ENCODE measurements at regions not wholly inside any gene's neighbourhood (a gene's known extent, or its start where the extent isn't known, plus 50 kb on each side); places are given as distances from the start of the nearest gene placed in this dataset.

GRCh38 chr5:119852140-119852539, 222.8 kb downstream of the FAM170A start:
- H3K9me3 Mint-ChIP-seq: peaks cover 4% of the 10 kb centered on the region

GRCh38 chr5:119860463-119860862, 231.1 kb downstream of the FAM170A start:
- no peak for TF ChIP-seq CTCF (conservative IDR thresholded peaks at IDR 0.05)
- Mint-ChIP-seq H3K27ac (ENCODE audit: unreplicated experiment) (no peak overlapping the region), H3K9me3 (peaks cover 3% of the 10 kb centered on the region)

More at GRCh38 chr5:119852140-119852539, 222.8 kb downstream of the FAM170A start:
- no peak for DNase-seq (ENCODE audit: low read depth, low spot score)
- no peaks in the 10 kb centered on the region for H3K4me1 Mint-ChIP-seq
- no peak for TF ChIP-seq CTCF (conservative IDR thresholded peaks at IDR 0.05)
- no peaks in the 10 kb centered on the region for H3K36me3 Mint-ChIP-seq (ENCODE audit: low read depth)
- H3K27ac Mint-ChIP-seq (ENCODE audit: unreplicated experiment): no peak overlapping the region
- H3K27me3 Mint-ChIP-seq (ENCODE audit: low read depth): no peaks in the 10 kb centered on the region
- H3K4me3 Mint-ChIP-seq: no peak overlapping the region

GRCh38 chr5:119862619-119863018, 233.3 kb downstream of the FAM170A start:
- no peaks in the 10 kb centered on the region for H3K9me3 Mint-ChIP-seq
- H3K27ac Mint-ChIP-seq (ENCODE audit: unreplicated experiment): no peak overlapping the region
- no peaks in the 10 kb centered on the region for H3K36me3 Mint-ChIP-seq (ENCODE audit: low read depth)
- no peak overlapping the region for H3K4me3 Mint-ChIP-seq
- no peaks in the 10 kb centered on the region for H3K4me1 Mint-ChIP-seq
- no peaks in the 10 kb centered on the region for H3K27me3 Mint-ChIP-seq (ENCODE audit: low read depth)
- no peak for DNase-seq (ENCODE audit: low read depth, low spot score)
- TF ChIP-seq CTCF (conservative IDR thresholded peaks at IDR 0.05): no peak

More at GRCh38 chr5:119860463-119860862, 231.1 kb downstream of the FAM170A start:
- no peak for DNase-seq (ENCODE audit: low read depth, low spot score)
- H3K36me3 Mint-ChIP-seq (ENCODE audit: low read depth): no peaks in the 10 kb centered on the region
- no peaks in the 10 kb centered on the region for H3K27me3 Mint-ChIP-seq (ENCODE audit: low read depth)
- H3K4me3 Mint-ChIP-seq: no peak overlapping the region
- H3K4me1 Mint-ChIP-seq: no peaks in the 10 kb centered on the region

GRCh38 chr5:119864286-119864685, 234.9 kb downstream of the FAM170A start:
- no peaks in the 10 kb centered on the region for H3K4me1 Mint-ChIP-seq
- no peak overlapping the region for H3K4me3 Mint-ChIP-seq
- TF ChIP-seq CTCF (conservative IDR thresholded peaks at IDR 0.05): no peak
- no peak for DNase-seq (ENCODE audit: low read depth, low spot score)
- no peaks in the 10 kb centered on the region for H3K27me3 Mint-ChIP-seq (ENCODE audit: low read depth)
- H3K36me3 Mint-ChIP-seq (ENCODE audit: low read depth): no peaks in the 10 kb centered on the region
- no peak overlapping the region for H3K27ac Mint-ChIP-seq (ENCODE audit: unreplicated experiment)
- no peaks in the 10 kb centered on the region for H3K9me3 Mint-ChIP-seq

- TF ChIP-seq CTCF (conservative IDR thresholded peaks at IDR 0.05): no peak
- Mint-ChIP-seq H3K27ac (ENCODE audit: unreplicated experiment) (no peak overlapping the region), H3K9me3 (no peaks in the 10 kb centered on the region), H3K27me3 (ENCODE audit: low read depth) (no peaks in the 10 kb centered on the region), H3K36me3 (ENCODE audit: low read depth) (no peaks in the 10 kb centered on the region), H3K4me1 (no peaks in the 10 kb centered on the region), H3K4me3 (no peak overlapping the region)
- no peak for DNase-seq (ENCODE audit: low read depth, low spot score)
Measured at GRCh38 chr5:119873611-119874010, 244.3 kb downstream of the FAM170A start.

GRCh38 chr5:119876522-119876921, 247.2 kb downstream of the FAM170A start:
- Mint-ChIP-seq H3K9me3 (no peaks in the 10 kb centered on the region), H3K27ac (ENCODE audit: unreplicated experiment) (no peak overlapping the region), H3K27me3 (ENCODE audit: low read depth) (no peaks in the 10 kb centered on the region), H3K4me3 (no peak overlapping the region), H3K36me3 (ENCODE audit: low read depth) (no peaks in the 10 kb centered on the region), H3K4me1 (no peaks in the 10 kb centered on the region)
- no peak for TF ChIP-seq CTCF (conservative IDR thresholded peaks at IDR 0.05)
- DNase-seq (ENCODE audit: low read depth, low spot score): no peak
